Bronchial epithelial cell (primary cell): ENCODE measurements at regions not wholly inside any gene's neighbourhood (a gene's known extent, or its start where the extent isn't known, plus 50 kb on each side); places are given as distances from the start of the nearest gene placed in this dataset.

Source experiments
- DNase-seq: peaks from one replicate; pipeline ENCODE4 v3.0.0-alpha.2; 2010; ENCODE audit warnings: low read depth
- FAIRE-seq: peaks from 2 replicates; lab custom pipeline; 2011; peaks lifted over from hg19 to GRCh38; lab: Jason Lieb, UNC
- H3K27me3 ChIP-seq: 2 replicates; pipeline ENCODE4 v1.5.1; 2011; ENCODE audit warnings: low read length; ENCODE audit not compliant: control insufficient read depth, insufficient read depth
- H3K36me3 ChIP-seq: 2 replicates; pipeline ENCODE4 v1.5.1; 2011; ENCODE audit warnings: low read length; ENCODE audit not compliant: control insufficient read depth, insufficient read depth
- H3K4me3 ChIP-seq: 2 replicates; pipeline ENCODE4 v1.5.1; 2011; ENCODE audit warnings: mild to moderate bottlenecking, low read depth, low read length, control low read depth
- TF ChIP-seq, protein P1 (sequence below): IDR thresholded peaks from 2 replicates; pipeline ENCODE4 v1.5.1; 2011; ENCODE audit warnings: mild to moderate bottlenecking, moderate library complexity, low read length, control low read depth, inconsistent platforms; ENCODE audit not compliant: insufficient read depth, severe bottlenecking

DNA sequence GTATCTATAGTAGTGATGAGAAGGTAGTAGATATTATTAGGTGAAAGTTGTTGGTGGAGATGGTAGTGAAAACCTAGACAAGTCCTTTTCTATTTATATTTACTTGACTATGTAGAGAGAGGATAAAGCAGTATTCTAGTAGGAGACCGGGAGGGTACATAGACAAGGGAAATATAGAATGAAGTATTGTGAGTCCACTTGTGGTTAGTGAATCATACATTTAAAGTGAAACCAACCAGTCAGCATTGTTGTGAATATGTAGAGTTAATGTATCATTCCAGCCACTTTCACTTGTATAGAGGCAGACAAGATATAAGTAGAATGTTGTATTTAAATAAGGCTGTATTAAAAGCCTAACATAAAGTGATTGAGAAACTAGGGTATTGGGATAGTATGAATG is 1711.3 kb upstream of the ACO1 start:
- DNase-seq (peak; percentile 68), FAIRE-seq (no peak)
- H3K27me3 ChIP-seq: no peaks in the 10 kb centered on the region
- TF ChIP-seq, protein P1, sequence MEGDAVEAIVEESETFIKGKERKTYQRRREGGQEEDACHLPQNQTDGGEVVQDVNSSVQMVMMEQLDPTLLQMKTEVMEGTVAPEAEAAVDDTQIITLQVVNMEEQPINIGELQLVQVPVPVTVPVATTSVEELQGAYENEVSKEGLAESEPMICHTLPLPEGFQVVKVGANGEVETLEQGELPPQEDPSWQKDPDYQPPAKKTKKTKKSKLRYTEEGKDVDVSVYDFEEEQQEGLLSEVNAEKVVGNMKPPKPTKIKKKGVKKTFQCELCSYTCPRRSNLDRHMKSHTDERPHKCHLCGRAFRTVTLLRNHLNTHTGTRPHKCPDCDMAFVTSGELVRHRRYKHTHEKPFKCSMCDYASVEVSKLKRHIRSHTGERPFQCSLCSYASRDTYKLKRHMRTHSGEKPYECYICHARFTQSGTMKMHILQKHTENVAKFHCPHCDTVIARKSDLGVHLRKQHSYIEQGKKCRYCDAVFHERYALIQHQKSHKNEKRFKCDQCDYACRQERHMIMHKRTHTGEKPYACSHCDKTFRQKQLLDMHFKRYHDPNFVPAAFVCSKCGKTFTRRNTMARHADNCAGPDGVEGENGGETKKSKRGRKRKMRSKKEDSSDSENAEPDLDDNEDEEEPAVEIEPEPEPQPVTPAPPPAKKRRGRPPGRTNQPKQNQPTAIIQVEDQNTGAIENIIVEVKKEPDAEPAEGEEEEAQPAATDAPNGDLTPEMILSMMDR: no peak
- no peak overlapping the region for H3K4me3 ChIP-seq
- H3K36me3 ChIP-seq: no peaks in the 10 kb centered on the region

DNA sequence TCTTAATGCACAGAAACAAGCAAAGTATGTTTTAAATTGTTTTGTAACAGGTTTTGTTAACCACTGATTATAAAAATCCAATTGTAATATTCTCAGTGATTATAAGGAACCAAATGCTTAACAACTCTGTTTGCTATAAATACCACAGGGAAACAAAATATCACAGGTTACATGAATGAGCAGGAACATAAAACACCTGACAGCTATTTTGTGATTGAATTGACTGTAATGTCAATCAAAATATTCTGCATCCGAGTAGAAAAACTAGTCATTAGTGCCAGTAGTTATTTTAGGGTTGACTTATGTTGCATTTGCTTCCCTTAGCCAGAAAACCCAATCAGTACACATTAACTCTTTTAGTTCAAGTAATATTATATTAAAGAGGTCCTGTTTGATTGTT is 1707.8 kb upstream of the ACO1 start:
- TF ChIP-seq, protein P1: no peak
- no peaks in the 10 kb centered on the region for H3K27me3 ChIP-seq
- no peak for DNase-seq
- FAIRE-seq: no peak
- H3K4me3 ChIP-seq: no peak overlapping the region
- H3K36me3 ChIP-seq: no peaks in the 10 kb centered on the region

DNA sequence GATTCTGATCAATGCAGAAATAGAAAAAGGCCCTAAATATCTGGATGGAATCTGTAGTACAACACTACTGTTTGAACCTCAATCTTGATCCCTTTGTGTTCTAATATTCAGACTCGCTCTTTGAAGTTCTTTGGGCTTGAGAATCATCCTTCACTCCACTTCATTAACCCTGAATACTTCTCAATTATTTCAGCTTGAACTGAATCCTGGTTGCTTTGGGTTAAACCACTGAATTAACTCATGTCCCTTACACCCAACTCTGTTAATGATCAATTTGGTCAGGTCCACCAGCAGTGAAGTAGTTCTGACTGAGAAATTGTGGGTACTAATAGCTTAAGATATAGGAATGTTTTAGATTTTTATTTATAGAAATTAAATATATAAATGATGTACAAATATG is 1707.2 kb upstream of the ACO1 start:
- TF ChIP-seq, protein P1: no peak
- Histone ChIP-seq H3K4me3 (no peak overlapping the region), H3K36me3 (no peaks in the 10 kb centered on the region), H3K27me3 (no peaks in the 10 kb centered on the region)
- FAIRE-seq: no peak
- DNase-seq: no peak

DNA sequence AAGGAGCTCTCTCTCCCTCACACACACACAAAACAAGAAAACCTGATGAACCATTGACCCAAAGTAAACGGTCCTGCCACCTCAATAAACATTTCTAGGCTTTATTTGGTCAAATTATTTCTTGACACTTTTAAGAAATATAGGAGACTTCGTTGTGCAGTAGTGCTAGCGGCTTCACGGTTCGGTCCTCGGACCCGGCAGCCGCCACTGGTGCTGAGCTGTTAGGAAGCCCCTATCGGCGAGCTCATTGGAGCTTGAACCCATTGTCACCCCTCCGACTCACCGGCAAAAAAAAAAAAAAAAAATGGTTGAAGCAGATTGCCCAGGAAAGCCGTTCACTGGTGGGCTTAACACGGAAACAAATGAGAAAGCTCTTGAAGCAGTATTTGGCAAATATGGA is 1695.6 kb upstream of the ACO1 start:
- DNase-seq: no peak
- H3K4me3 ChIP-seq: no peak overlapping the region

DNA sequence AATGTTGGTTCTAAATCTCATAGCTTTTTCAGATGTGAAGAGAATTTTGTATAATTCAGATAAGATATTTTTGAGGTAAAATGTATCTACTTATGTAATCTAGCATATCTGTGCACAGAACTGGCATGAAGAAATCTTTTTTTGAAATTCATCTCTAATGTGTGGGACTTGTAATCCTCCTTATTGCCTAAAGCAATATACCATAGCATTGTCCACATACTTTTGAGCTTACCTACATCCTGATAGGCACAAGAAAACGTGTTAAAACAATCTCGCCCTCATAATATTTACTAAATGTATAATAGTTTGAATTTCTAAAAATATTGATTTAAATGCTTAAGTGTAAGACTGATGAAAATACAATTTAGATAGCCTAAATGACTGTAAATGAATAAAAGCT is 1686.5 kb upstream of the ACO1 start:
- no peaks in the 10 kb centered on the region for H3K36me3 ChIP-seq
- DNase-seq (peak; percentile 82), FAIRE-seq (no peak)
- H3K27me3 ChIP-seq: no peaks in the 10 kb centered on the region
- TF ChIP-seq, protein P1: no peak
- H3K4me3 ChIP-seq: no peak overlapping the region

More for the DNA sequence above, 1695.6 kb upstream of the ACO1 start:
- H3K27me3 ChIP-seq: no peaks in the 10 kb centered on the region
- no peak for FAIRE-seq
- H3K36me3 ChIP-seq: no peaks in the 10 kb centered on the region
- TF ChIP-seq, protein P1: no peak

DNA sequence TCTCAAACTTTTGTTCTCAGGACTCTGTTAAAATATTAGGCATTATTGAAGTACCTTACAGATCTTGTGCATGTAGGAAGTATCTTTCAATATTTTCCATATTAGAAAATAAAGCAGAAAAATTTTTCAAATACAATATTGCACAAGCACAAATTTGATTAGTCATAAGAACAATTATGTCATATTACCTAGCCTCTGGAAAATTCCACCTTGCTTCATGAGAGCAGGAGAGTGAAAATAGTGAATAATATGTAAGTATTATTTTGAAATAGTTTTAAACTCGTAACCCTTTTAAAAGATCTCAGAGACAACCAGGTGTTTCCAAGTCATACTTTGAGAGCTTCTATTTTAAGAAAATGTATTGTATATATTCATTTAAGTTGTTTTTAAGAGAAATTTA is 1672.9 kb upstream of the ACO1 start:
- Histone ChIP-seq H3K4me3 (no peak overlapping the region), H3K36me3 (no peaks in the 10 kb centered on the region), H3K27me3 (no peaks in the 10 kb centered on the region)
- FAIRE-seq (no peak), DNase-seq (peak; percentile 61)
- TF ChIP-seq, protein P1: no peak
